Natural killer cell (primary cell): ENCODE measurements at regions not wholly inside any gene's neighbourhood (a gene's known extent, or its start where the extent isn't known, plus 50 kb on each side); places are given as distances from the start of the nearest gene placed in this dataset.

Experiments
- ATAC-seq, 3 donors: fragments of 150-1000 bp in 2 of 3; fragments of 200-7000 bp in 1 of 3; cut with Tn5 transposase; 1 replicate in 1 of 3; 2 replicates in 2 of 3; pipeline ENCODE4 v1.10.0; 2021; ENCODE audit warnings: mild to moderate bottlenecking in 2 of 3, moderate library complexity in 2 of 3
- DNase-seq, 2 donors: peaks; one replicate each; pipeline versions ENCODE4 v3.0.0 to v3.0.0-alpha.2; 2013 to 2021; ENCODE audit warnings: mixed read lengths in 1 of 2
- H3K27ac ChIP-seq: one replicate; pipeline ENCODE4 v1.5.1; 2013; ENCODE audit warnings: mild to moderate bottlenecking, low read length
- H3K27me3 ChIP-seq: one replicate; pipeline ENCODE4 v1.6.1; 2013; ENCODE audit warnings: low read length; ENCODE audit not compliant: control insufficient read depth, insufficient read depth
- H3K36me3 ChIP-seq: one replicate; pipeline ENCODE4 v1.6.1; 2013; ENCODE audit warnings: low read length; ENCODE audit not compliant: control insufficient read depth, insufficient read depth
- H3K4me1 ChIP-seq: one replicate; pipeline ENCODE4 v1.6.1; 2013; ENCODE audit warnings: low read length; ENCODE audit not compliant: control insufficient read depth, insufficient read depth
- H3K4me3 ChIP-seq: one replicate; pipeline ENCODE4 v1.5.1; 2013; ENCODE audit warnings: low read length
- H3K9me3 ChIP-seq: one replicate; pipeline ENCODE4 v1.6.1; 2013; ENCODE audit warnings: low read length; ENCODE audit not compliant: control insufficient read depth, insufficient read depth
- H3K27ac Mint-ChIP-seq, 2 donors: one replicate each; pipeline ENCODE4 v1.8.0; 2022; ENCODE audit warnings: mild to moderate bottlenecking in 2 of 2, mixed read lengths in 2 of 2, moderate library complexity in 1 of 2
- H3K27me3 Mint-ChIP-seq, 2 donors: one replicate each; pipeline ENCODE4 v1.8.0; 2022; ENCODE audit warnings: low read depth in 2 of 2, mixed read lengths in 2 of 2
- H3K36me3 Mint-ChIP-seq: one replicate; pipeline ENCODE4 v1.8.0; 2022; ENCODE audit warnings: mixed read lengths
- H3K4me1 Mint-ChIP-seq, 2 donors: one replicate each; pipeline ENCODE4 v1.8.0; 2022; ENCODE audit warnings: mixed read lengths in 2 of 2
- H3K4me3 Mint-ChIP-seq: one replicate; pipeline ENCODE4 v1.8.0; 2022; ENCODE audit warnings: mild to moderate bottlenecking, moderate library complexity, mixed read lengths
- H3K9me3 Mint-ChIP-seq, 2 donors: one replicate each; pipeline ENCODE4 v1.8.0; 2022; ENCODE audit warnings: mixed read lengths in 2 of 2
- WGBS: methylation state at CpG from one replicate; pipeline ENCODE4 v1.1.7; 2013; ENCODE audit warnings: missing lambda C conversion rate; ENCODE audit not compliant: insufficient coverage; 5-methylcytosine and 5-hydroxymethylcytosine counted together
- intact Hi-C: fragments of 100-400 bp; cut with micrococcal nuclease; formaldehyde crosslinking; loops from one replicate; pipeline ENCODE4 v1.14.2; 2022
- TF ChIP-seq, protein P1 (sequence below): fragments of 200-600 bp; IDR thresholded peaks from one replicate; pipeline ENCODE4 v1.8.0; 2022; ENCODE audit warnings: antibody characterized with exemption

DNA sequence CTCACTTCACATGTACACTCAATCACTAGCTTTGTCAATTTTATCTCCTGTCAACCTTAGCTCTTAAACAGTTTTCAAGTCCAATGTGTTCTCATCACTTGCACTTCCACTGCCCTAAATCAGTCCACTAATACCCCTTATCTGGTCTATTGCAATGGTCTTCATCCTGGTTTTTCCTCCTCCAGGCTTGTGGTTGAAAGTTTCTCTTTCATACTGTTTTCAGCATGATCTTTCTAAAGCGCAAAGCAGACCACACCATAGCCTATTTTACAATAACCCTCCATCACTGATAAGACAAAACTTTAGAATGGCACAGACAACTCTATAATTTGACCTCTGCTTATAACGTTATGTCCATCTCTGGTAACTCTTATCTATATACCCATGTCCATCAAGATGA, 62.0 kb upstream of the DDHD1 start:
- WGBS = 95% methylated on average over 2 of the region's 2 CpGs
- H3K4me3 Mint-ChIP-seq = no peak overlapping the region
- Histone ChIP-seq H3K27me3 (no peaks in the 10 kb centered on the region), H3K4me3 (no peak overlapping the region), H3K36me3 (no peaks in the 10 kb centered on the region), H3K27ac (no peak overlapping the region), H3K4me1 (peaks cover 9% of the 10 kb centered on the region), H3K9me3 (no peaks in the 10 kb centered on the region)
- DNase-seq (no peak), ATAC-seq (no peak)
- no peak overlapping the region for H3K27ac Mint-ChIP-seq
- intact Hi-C loops = no loop called here
- TF ChIP-seq, protein P1, sequence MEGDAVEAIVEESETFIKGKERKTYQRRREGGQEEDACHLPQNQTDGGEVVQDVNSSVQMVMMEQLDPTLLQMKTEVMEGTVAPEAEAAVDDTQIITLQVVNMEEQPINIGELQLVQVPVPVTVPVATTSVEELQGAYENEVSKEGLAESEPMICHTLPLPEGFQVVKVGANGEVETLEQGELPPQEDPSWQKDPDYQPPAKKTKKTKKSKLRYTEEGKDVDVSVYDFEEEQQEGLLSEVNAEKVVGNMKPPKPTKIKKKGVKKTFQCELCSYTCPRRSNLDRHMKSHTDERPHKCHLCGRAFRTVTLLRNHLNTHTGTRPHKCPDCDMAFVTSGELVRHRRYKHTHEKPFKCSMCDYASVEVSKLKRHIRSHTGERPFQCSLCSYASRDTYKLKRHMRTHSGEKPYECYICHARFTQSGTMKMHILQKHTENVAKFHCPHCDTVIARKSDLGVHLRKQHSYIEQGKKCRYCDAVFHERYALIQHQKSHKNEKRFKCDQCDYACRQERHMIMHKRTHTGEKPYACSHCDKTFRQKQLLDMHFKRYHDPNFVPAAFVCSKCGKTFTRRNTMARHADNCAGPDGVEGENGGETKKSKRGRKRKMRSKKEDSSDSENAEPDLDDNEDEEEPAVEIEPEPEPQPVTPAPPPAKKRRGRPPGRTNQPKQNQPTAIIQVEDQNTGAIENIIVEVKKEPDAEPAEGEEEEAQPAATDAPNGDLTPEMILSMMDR = no peak
- no peaks in the 10 kb centered on the region for H3K36me3 Mint-ChIP-seq
- no peaks in the 10 kb centered on the region for H3K9me3 Mint-ChIP-seq
- H3K27me3 Mint-ChIP-seq = no peaks in the 10 kb centered on the region
- H3K4me1 Mint-ChIP-seq = peaks cover 4 to 10% of the 10 kb centered on the region in 2 donors

DNA sequence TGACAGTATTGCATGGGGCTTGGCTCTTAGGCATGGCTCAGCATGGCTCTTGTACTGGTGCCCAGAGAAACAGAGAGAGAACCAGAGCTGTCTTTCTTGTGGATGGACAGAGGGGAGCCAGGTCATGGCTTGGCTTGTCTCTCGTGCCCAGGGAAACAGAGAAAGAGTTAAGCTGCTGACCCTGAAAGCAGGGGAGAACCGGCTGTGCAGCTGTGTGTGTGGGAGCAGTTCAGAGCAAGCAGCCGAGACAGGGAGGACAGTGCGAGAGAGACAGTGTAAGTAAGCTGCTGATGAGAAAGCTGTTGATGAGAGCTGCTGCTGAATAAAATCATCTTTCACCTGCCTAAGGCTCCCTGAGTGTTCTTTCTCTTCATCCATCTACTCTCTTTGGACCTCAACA, 61.3 kb upstream of the DDHD1 start:
- H3K36me3 Mint-ChIP-seq = no peaks in the 10 kb centered on the region
- Histone ChIP-seq H3K9me3 (no peaks in the 10 kb centered on the region), H3K4me3 (no peak overlapping the region), H3K36me3 (no peaks in the 10 kb centered on the region), H3K27me3 (no peaks in the 10 kb centered on the region), H3K4me1 (peaks cover 9% of the 10 kb centered on the region), H3K27ac (no peak overlapping the region)
- no peaks in the 10 kb centered on the region for H3K9me3 Mint-ChIP-seq
- DNase-seq (no peak), ATAC-seq (no peak)
- intact Hi-C loops = no loop called here
- H3K27me3 Mint-ChIP-seq = no peaks in the 10 kb centered on the region
- 89% methylated on average over 4 of the region's 4 CpGs for WGBS
- TF ChIP-seq, protein P1 = no peak
- no peak overlapping the region for H3K27ac Mint-ChIP-seq
- H3K4me3 Mint-ChIP-seq = no peak overlapping the region
- H3K4me1 Mint-ChIP-seq = peaks cover 4 to 10% of the 10 kb centered on the region in 2 donors

DNA sequence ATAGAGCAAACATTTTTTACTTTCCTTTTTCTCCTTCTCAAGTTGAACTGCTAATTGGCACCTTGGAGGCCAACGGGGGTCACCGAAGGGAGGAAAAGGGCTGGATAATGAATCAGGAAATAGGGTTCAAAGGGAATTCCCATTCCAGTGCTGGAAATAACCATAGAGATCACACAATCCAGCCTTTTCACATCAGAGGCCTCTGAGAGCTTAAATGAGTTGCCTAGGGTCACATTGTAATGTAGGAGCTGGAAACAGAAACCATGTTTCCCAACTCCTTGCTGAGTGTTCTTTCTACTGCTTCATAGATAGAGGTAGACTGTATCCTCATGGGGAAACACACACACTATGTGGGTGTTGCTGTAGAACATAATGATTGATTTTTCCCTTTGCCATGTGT, 60.6 kb upstream of the DDHD1 start:
- H3K27ac ChIP-seq = no peak overlapping the region
- H3K9me3 ChIP-seq = no peaks in the 10 kb centered on the region
- H3K4me3 ChIP-seq = no peak overlapping the region
- no peak for ATAC-seq
- 70% methylated on average over 2 of the region's 2 CpGs for WGBS
- Mint-ChIP-seq H3K36me3 (no peaks in the 10 kb centered on the region), H3K27me3 (no peaks in the 10 kb centered on the region), H3K4me1 (peaks cover 4 to 10% of the 10 kb centered on the region in 2 donors), H3K27ac (no peak overlapping the region), H3K4me3 (no peak overlapping the region), H3K9me3 (no peaks in the 10 kb centered on the region)
- peaks cover 9% of the 10 kb centered on the region for H3K4me1 ChIP-seq
- intact Hi-C loops = no loop called here
- no peaks in the 10 kb centered on the region for H3K36me3 ChIP-seq
- no peaks in the 10 kb centered on the region for H3K27me3 ChIP-seq
- DNase-seq = no peak
- TF ChIP-seq, protein P1 = no peak

DNA sequence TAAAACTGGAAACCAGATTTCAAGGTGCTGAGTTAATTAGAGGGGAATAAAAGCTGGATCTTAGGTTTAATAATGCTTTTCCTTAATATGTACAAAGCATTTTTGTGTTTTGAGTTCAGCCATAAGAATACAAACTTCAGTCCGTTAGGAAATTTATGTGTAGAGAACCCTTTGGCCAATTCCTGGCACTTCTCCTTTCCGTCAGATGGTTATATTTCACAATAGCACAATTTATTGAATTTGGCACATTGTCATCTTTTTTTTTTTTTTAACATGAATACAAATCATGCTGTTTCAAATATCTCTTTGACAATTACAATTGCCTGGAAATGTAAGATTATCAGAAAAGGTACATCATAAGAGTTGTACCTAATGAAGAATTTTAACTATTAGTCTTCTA, 56.2 kb upstream of the DDHD1 start:
- Mint-ChIP-seq H3K4me1 (no peaks in the 10 kb centered on the region), H3K27me3 (no peaks in the 10 kb centered on the region), H3K27ac (no peak overlapping the region), H3K9me3 (no peaks in the 10 kb centered on the region), H3K36me3 (no peaks in the 10 kb centered on the region), H3K4me3 (no peak overlapping the region)
- H3K27me3 ChIP-seq = no peaks in the 10 kb centered on the region
- no peak for DNase-seq
- no peak for ATAC-seq
- no peaks in the 10 kb centered on the region for H3K9me3 ChIP-seq
- 86% methylated on average over 1 of the region's 2 CpGs for WGBS
- no peaks in the 10 kb centered on the region for H3K36me3 ChIP-seq
- TF ChIP-seq, protein P1 = no peak
- intact Hi-C loops = no loop called here
- no peak overlapping the region for H3K27ac ChIP-seq
- H3K4me1 ChIP-seq = no peaks in the 10 kb centered on the region
- H3K4me3 ChIP-seq = no peak overlapping the region
